ENCODE measurements at regions not wholly inside any gene's neighbourhood (a gene's known extent, or its start where the extent isn't known, plus 50 kb on each side); places are given as distances from the start of the nearest gene placed in this dataset.
"Not testable (repeated sequence)": the region's sequence is repeated elsewhere in the genome, so short reads cannot be mapped to it uniquely, and the experiment has no call there.

DNA sequence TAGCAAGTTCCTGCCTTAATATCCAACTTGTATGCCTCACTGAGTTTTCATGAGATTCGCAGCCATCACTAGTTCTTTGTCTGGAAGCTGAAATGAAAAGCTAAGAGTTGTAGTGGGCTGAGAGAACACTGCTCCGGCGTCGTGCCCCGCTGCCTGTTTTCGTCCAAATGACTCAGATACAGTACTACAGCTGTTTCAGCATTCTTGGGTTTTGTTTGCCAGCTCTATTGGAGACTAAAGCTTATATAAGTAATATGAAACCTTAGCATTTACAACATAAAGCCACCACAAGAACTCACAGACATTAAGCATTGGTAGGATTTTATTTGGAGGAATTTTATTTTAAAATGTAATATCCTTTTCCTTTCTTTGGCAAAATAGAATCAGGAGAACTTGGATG is 299.7 kb downstream of the DLEU7 start:
- H3K4me3 ChIP-seq (ENCODE audit: low read length), result no peak overlapping the region

DNA sequence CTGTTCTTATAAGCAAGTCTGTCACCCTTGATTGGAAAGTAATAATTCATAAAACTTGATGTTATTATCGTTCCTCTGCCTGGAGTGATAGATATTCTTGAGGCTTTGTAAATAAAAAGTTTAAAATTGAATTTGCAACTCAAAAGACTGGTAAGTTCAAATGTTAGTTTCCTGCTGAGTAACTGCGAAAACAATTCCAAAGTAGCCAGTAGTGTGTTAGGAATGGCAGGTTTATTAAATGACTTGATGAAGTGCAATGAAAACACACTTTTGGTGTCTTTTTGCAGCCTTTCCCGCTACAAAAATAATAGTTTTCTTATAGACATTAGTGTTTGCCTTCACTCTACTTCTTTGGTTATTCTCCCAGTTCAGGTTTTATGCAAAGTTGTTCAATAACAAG is 299.3 kb downstream of the DLEU7 start:
- H3K4me1 ChIP-seq (ENCODE audit: control insufficient read depth, insufficient read depth, low read length), result no peaks in the 10 kb centered on the region
- no peaks in the 10 kb centered on the region for H3K36me3 ChIP-seq (ENCODE audit: control insufficient read depth, insufficient read depth, low read length)
- no peaks in the 10 kb centered on the region for H3K9me3 ChIP-seq (ENCODE audit: control insufficient read depth, low read length)
- H3K4me3 ChIP-seq (ENCODE audit: low read length), result no peak overlapping the region
- H3K27me3 ChIP-seq (ENCODE audit: control insufficient read depth, insufficient read depth, low read length), result no peaks in the 10 kb centered on the region
- H3K9ac ChIP-seq (ENCODE audit: low read length), result no peak overlapping the region

More for the DNA sequence above, 299.7 kb downstream of the DLEU7 start:
- no peaks in the 10 kb centered on the region for H3K36me3 ChIP-seq (ENCODE audit: control insufficient read depth, insufficient read depth, low read length)
- H3K9me3 ChIP-seq (ENCODE audit: control insufficient read depth, low read length), result no peaks in the 10 kb centered on the region
- H3K4me1 ChIP-seq (ENCODE audit: control insufficient read depth, insufficient read depth, low read length), result no peaks in the 10 kb centered on the region
- H3K27me3 ChIP-seq (ENCODE audit: control insufficient read depth, insufficient read depth, low read length), result no peaks in the 10 kb centered on the region
- H3K9ac ChIP-seq (ENCODE audit: low read length), result no peak overlapping the region

DNA sequence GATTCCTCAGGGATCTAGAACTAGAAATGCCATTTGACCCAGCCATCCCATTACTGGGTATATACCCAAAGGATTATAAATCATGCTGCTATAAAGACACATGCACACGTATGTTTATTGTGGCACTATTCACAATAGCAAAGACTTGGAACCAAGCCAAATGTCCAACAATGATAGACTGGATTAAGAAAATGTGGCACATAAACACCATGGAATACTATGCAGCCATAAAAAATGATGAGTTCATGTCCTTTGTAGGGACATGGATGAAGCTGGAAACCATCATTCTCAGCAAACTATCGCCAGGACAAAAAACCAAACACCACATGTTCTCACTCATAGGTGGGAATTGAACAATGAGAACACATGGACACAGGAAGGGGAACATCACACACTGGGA is 296.3 kb downstream of the DLEU7 start:
- not testable (repeated sequence) for H3K4me1 ChIP-seq (ENCODE audit: control insufficient read depth, insufficient read depth, low read length); H3K36me3 ChIP-seq (ENCODE audit: control insufficient read depth, insufficient read depth, low read length); H3K9me3 ChIP-seq (ENCODE audit: control insufficient read depth, low read length); H3K27me3 ChIP-seq (ENCODE audit: control insufficient read depth, insufficient read depth, low read length); H3K4me3 ChIP-seq (ENCODE audit: low read length); H3K9ac ChIP-seq (ENCODE audit: low read length)

DNA sequence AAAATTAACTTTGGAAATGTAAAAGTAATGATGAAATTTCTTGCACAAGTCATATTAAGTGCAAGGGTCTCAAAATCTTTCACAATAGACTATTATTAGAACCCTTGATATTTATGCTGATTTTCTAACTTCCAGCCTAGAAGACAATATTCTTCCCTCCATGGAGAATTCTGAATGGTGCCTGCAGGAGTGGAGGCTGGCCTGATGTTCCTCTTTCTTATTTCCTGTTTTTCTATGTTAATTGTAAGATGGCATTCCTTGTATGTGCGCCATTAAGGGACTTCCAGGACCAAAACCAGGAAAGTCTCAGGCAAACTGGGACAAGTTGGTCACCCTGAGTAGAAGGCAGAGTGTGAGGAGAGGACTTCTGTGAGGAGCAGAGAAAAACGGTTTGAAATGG is 294.9 kb downstream of the DLEU7 start:
- Histone ChIP-seq H3K27me3 (ENCODE audit: control insufficient read depth, insufficient read depth, low read length) (no peaks in the 10 kb centered on the region), H3K36me3 (ENCODE audit: control insufficient read depth, insufficient read depth, low read length) (no peaks in the 10 kb centered on the region), H3K9ac (ENCODE audit: low read length) (no peak overlapping the region), H3K9me3 (ENCODE audit: control insufficient read depth, low read length) (no peaks in the 10 kb centered on the region), H3K4me3 (ENCODE audit: low read length) (no peak overlapping the region), H3K4me1 (ENCODE audit: control insufficient read depth, insufficient read depth, low read length) (no peaks in the 10 kb centered on the region)

DNA sequence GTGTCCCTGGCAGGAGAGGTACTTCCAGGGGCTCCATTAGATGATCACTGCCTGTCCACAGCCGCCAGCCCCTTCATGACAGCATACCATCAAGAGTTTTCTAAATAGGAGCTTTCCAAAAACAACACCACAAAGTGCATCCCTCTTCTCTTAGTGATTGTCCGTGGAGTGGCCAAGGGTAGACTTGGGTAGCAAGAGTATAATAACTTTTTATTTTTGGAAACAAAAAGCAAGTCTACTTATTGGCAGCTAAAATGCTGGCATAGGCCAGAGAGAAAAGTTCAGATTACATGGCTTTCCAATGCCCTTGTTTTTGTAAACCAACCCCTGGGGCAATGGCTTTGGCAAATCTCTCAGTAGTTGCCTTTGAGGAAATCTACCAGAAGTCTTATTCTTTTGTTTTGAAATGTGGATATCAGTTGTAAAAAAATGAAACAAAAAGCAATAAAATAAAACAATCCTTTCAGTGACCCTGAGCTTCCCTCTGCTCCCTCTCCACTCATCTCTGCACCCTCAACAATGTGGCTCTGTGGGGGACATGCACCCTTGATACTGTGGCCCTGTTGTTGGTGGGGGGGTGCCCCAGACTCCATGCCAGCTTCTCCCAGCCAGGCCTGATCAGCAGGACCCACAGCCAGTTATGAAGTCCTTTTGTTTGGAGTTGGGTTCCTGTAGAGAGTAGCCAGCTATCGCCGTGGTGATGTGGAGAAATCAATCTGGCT is 294.1 kb downstream of the DLEU7 start:
- Histone ChIP-seq H3K4me1 (ENCODE audit: control insufficient read depth, insufficient read depth, low read length) (no peaks in the 10 kb centered on the region), H3K4me3 (ENCODE audit: low read length) (no peak overlapping the region), H3K9ac (ENCODE audit: low read length) (no peak overlapping the region), H3K27me3 (ENCODE audit: control insufficient read depth, insufficient read depth, low read length) (no peaks in the 10 kb centered on the region), H3K9me3 (ENCODE audit: control insufficient read depth, low read length) (no peaks in the 10 kb centered on the region), H3K36me3 (ENCODE audit: control insufficient read depth, insufficient read depth, low read length) (no peaks in the 10 kb centered on the region)

DNA sequence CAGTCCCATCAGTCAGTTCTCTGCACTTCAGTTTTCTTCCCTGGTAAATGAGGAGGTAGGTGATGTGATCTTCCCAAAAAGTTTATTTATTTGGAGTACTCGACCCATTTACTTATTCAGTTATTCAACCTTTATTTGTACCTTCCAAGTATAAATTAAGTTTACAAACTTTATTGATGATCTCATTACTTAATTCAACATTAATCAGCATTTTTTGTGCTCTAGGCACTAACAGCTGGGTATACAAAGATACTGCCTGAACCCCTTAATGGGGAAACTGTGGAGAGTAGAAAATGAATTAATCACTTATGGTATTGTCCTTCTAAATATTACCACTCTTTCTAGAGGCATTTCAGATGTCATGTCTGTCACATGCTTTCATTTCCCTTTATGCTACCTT is 293.3 kb downstream of the DLEU7 start:
- no peak overlapping the region for H3K4me3 ChIP-seq (ENCODE audit: low read length)
- no peaks in the 10 kb centered on the region for H3K36me3 ChIP-seq (ENCODE audit: control insufficient read depth, insufficient read depth, low read length)
- H3K9me3 ChIP-seq (ENCODE audit: control insufficient read depth, low read length), result no peaks in the 10 kb centered on the region
- H3K27me3 ChIP-seq (ENCODE audit: control insufficient read depth, insufficient read depth, low read length), result no peaks in the 10 kb centered on the region
- no peaks in the 10 kb centered on the region for H3K4me1 ChIP-seq (ENCODE audit: control insufficient read depth, insufficient read depth, low read length)
- no peak overlapping the region for H3K9ac ChIP-seq (ENCODE audit: low read length)

DNA sequence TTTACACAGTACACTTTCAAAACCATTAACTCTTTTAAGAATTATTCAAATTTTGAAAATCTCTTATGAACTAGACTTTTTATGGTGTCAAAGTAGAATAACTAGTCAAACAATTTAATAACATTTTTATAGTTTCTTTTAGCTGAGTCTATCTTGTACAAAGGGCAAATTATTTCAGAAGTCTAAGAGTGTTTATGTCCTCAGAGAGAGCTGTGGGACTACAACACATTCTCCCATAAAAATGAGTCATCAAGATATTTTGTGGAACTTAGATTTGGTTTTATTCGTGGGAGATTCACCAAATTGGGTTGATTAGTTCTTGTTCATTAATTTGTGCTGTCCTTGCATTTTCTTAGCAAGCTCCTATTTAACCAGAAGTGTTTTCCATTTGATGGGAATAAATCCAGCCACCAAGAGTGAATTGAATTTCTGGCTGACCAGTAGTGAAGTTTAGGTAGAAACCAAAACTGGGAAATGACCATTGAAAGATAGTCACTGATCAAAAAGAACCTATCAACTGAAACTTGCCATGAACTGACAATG is 291.0 kb downstream of the DLEU7 start:
- H3K27me3 ChIP-seq (ENCODE audit: control insufficient read depth, insufficient read depth, low read length), result no peaks in the 10 kb centered on the region
- no peak overlapping the region for H3K4me3 ChIP-seq (ENCODE audit: low read length)
- no peak overlapping the region for H3K9ac ChIP-seq (ENCODE audit: low read length)
- no peaks in the 10 kb centered on the region for H3K36me3 ChIP-seq (ENCODE audit: control insufficient read depth, insufficient read depth, low read length)
- H3K9me3 ChIP-seq (ENCODE audit: control insufficient read depth, low read length), result no peaks in the 10 kb centered on the region
- H3K4me1 ChIP-seq (ENCODE audit: control insufficient read depth, insufficient read depth, low read length), result no peaks in the 10 kb centered on the region

DNA sequence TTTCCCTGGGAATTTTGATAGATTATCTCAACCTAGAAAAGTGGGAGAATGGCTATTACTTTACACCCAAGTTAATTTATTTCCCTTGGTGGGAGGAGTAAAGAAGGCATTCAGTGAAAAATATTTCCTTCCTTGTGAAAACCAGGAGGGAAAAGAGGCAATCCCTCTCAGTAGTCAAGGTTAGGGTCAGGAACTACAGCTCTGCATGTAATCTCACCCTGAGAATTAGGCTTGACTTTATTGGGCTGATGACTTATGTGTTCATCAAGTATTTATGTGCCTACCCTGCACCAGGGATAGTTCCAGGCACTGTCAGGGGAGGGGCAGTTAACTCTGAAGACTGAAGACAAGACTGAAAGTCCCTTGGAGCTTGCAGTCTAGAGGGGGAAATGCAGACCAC is 281.8 kb downstream of the DLEU7 start:
- Histone ChIP-seq H3K27me3 (ENCODE audit: control insufficient read depth, insufficient read depth, low read length) (no peaks in the 10 kb centered on the region), H3K4me1 (ENCODE audit: control insufficient read depth, insufficient read depth, low read length) (no peaks in the 10 kb centered on the region), H3K9me3 (ENCODE audit: control insufficient read depth, low read length) (no peaks in the 10 kb centered on the region), H3K36me3 (ENCODE audit: control insufficient read depth, insufficient read depth, low read length) (no peaks in the 10 kb centered on the region), H3K9ac (ENCODE audit: low read length) (no peak overlapping the region), H3K4me3 (ENCODE audit: low read length) (no peak overlapping the region)

DNA sequence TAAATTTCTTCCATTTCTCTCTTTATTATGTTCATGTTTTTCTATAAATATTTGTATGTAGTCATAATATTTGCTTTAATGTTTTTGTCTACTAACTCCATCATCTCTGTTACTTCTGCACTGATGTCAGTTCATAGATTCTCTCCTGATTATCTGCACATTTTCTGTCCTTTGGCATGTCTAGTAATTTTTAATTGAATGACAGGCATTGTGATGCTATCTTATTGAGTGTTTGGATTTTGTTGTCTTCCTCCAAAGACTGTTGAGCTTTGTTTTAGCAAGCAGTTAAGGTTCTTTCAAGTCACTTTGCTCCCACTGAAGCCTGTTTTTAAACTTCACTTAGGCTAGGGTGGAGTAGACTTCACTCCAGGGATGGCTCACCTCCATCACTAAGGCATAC is 276.8 kb downstream of the DLEU7 start:
- H3K9me3 ChIP-seq (ENCODE audit: control insufficient read depth, low read length), result no peaks in the 10 kb centered on the region
- H3K4me1 ChIP-seq (ENCODE audit: control insufficient read depth, insufficient read depth, low read length), result no peaks in the 10 kb centered on the region
- no peaks in the 10 kb centered on the region for H3K36me3 ChIP-seq (ENCODE audit: control insufficient read depth, insufficient read depth, low read length)
- H3K9ac ChIP-seq (ENCODE audit: low read length), result no peak overlapping the region
- no peaks in the 10 kb centered on the region for H3K27me3 ChIP-seq (ENCODE audit: control insufficient read depth, insufficient read depth, low read length)
- H3K4me3 ChIP-seq (ENCODE audit: low read length), result no peak overlapping the region

DNA sequence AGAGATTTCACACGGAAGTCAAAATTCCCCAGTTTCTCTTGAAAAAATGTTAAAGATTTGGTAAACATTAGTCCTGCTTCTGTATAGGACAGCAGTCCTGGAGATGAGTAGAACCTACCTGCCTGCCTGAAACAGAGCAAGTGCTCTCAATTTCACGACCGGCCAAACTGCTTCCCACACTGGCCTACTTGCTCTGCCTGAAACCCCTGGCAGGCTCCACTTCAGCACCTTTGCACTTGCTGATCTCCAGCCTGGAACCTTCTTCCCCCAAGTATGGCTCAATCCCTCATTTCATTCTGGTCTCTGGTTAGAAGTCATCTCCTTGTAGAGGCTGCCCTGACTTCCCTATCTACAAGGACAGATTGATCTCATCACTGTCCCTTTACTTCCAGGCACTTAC is 271.4 kb downstream of the DLEU7 start:
- H3K4me1 ChIP-seq (ENCODE audit: control insufficient read depth, insufficient read depth, low read length), result peaks cover 15% of the 10 kb centered on the region
- no peak overlapping the region for H3K9ac ChIP-seq (ENCODE audit: low read length)
- no peak overlapping the region for H3K4me3 ChIP-seq (ENCODE audit: low read length)
- H3K27me3 ChIP-seq (ENCODE audit: control insufficient read depth, insufficient read depth, low read length), result no peaks in the 10 kb centered on the region
- H3K9me3 ChIP-seq (ENCODE audit: control insufficient read depth, low read length), result no peaks in the 10 kb centered on the region
- H3K36me3 ChIP-seq (ENCODE audit: control insufficient read depth, insufficient read depth, low read length), result no peaks in the 10 kb centered on the region

DNA sequence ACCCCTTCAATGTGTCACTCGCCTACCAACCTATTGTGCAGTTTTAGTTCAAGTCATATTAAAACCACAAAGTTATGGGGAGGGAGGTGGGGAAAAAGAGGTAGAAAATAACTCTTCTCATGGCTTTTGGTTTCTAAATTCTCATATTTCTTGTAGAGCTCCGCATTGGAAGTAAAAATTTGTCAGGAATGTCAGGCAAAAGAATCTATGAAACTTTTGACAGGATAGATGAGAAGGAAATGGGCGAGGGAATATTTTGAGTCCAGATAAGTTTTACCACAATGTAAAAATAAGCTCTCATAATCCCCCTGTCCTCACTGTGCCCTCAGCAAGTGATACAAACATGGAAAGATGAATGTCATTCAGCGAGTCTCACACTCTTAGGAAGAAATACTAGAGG is 270.4 kb downstream of the DLEU7 start:
- Histone ChIP-seq H3K9ac (ENCODE audit: low read length) (no peak overlapping the region), H3K4me3 (ENCODE audit: low read length) (no peak overlapping the region), H3K27me3 (ENCODE audit: control insufficient read depth, insufficient read depth, low read length) (no peaks in the 10 kb centered on the region), H3K4me1 (ENCODE audit: control insufficient read depth, insufficient read depth, low read length) (peaks cover 15% of the 10 kb centered on the region), H3K36me3 (ENCODE audit: control insufficient read depth, insufficient read depth, low read length) (no peaks in the 10 kb centered on the region), H3K9me3 (ENCODE audit: control insufficient read depth, low read length) (no peaks in the 10 kb centered on the region)

DNA sequence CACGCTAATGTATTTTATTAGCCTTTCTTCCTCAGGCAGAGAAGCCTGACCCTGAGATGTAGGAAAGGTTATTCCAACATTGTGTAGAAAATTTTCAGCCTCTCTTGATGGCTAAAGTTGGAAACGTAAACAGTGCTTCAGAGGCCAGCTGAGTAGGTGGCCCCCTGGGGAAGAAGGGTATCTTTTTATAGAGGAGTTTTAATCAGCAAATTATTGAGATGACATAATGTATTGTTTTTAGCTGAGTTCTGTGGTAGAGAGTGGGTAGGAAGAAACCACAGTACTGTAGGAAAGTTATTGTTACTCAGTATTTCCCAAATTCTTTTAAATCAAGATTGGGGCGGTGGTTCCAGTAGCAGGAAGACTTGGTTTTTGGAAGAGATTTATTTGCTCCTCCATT is 268.8 kb downstream of the DLEU7 start:
- Histone ChIP-seq H3K27me3 (ENCODE audit: control insufficient read depth, insufficient read depth, low read length) (no peaks in the 10 kb centered on the region), H3K4me1 (ENCODE audit: control insufficient read depth, insufficient read depth, low read length) (peaks cover 15% of the 10 kb centered on the region), H3K9ac (ENCODE audit: low read length) (no peak overlapping the region), H3K36me3 (ENCODE audit: control insufficient read depth, insufficient read depth, low read length) (no peaks in the 10 kb centered on the region), H3K9me3 (ENCODE audit: control insufficient read depth, low read length) (no peaks in the 10 kb centered on the region), H3K4me3 (ENCODE audit: low read length) (no peak overlapping the region)

DNA sequence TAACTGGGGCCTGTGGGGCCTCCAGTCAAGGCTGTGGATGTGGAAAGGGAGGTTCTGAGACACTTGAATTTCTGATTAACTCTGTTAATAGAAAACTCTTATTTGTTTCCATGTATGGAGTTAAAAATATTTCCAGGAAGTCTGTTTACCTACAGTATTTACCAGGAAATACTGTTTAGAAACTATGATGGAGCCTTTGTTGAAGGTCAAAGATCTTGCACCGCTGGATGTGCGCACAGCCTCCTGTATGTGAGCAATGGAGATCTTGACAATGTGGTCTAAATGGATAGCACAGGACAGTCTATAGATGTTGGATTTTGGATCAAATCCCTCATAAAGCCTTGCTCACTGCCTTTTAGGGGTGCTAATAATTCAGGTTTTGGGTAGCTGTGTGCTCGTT is 268.4 kb downstream of the DLEU7 start:
- H3K9ac ChIP-seq (ENCODE audit: low read length), result no peak overlapping the region
- H3K4me3 ChIP-seq (ENCODE audit: low read length), result no peak overlapping the region
- peaks cover 15% of the 10 kb centered on the region for H3K4me1 ChIP-seq (ENCODE audit: control insufficient read depth, insufficient read depth, low read length)
- H3K27me3 ChIP-seq (ENCODE audit: control insufficient read depth, insufficient read depth, low read length), result no peaks in the 10 kb centered on the region
- no peaks in the 10 kb centered on the region for H3K36me3 ChIP-seq (ENCODE audit: control insufficient read depth, insufficient read depth, low read length)
- H3K9me3 ChIP-seq (ENCODE audit: control insufficient read depth, low read length), result no peaks in the 10 kb centered on the region
